HFFc6 (cell line): ENCODE measurements at regions not wholly inside any gene's neighbourhood (a gene's known extent, or its start where the extent isn't known, plus 50 kb on each side); places are given as distances from the start of the nearest gene placed in this dataset.

Experiments
- DNase-seq: peaks from one replicate; pipeline ENCODE4 v3.0.0-alpha.2; 2018
- H3K27ac Mint-ChIP-seq: 2 replicates; pipeline ENCODE4 v1.8.0; 2020; ENCODE audit warnings: mild to moderate bottlenecking, mixed read lengths
- H3K27me3 Mint-ChIP-seq: 2 replicates; pipeline ENCODE4 v1.8.0; 2021; ENCODE audit warnings: mild to moderate bottlenecking, moderate library complexity, mixed read lengths; ENCODE audit not compliant: insufficient read depth
- H3K36me3 Mint-ChIP-seq: 2 replicates; pipeline ENCODE4 v1.8.0; 2021; ENCODE audit warnings: low read depth, mixed read lengths
- H3K4me1 Mint-ChIP-seq: 2 replicates; pipeline ENCODE4 v1.8.0; 2020; ENCODE audit warnings: low read depth, mixed read lengths
- H3K4me3 Mint-ChIP-seq: 2 replicates; pipeline ENCODE4 v1.8.0; 2020; ENCODE audit warnings: mild to moderate bottlenecking, moderate library complexity, mixed read lengths
- H3K9me3 Mint-ChIP-seq: 2 replicates; pipeline ENCODE4 v1.8.0; 2020; ENCODE audit warnings: mild to moderate bottlenecking, mixed read lengths
- CTCF ChIP-seq: fragments of 200-600 bp; sonication (generic); IDR thresholded peaks from 2 replicates; pipeline ENCODE4 v1.5.0; 2021; ENCODE audit warnings: antibody characterized with exemption, mild to moderate bottlenecking

DNA sequence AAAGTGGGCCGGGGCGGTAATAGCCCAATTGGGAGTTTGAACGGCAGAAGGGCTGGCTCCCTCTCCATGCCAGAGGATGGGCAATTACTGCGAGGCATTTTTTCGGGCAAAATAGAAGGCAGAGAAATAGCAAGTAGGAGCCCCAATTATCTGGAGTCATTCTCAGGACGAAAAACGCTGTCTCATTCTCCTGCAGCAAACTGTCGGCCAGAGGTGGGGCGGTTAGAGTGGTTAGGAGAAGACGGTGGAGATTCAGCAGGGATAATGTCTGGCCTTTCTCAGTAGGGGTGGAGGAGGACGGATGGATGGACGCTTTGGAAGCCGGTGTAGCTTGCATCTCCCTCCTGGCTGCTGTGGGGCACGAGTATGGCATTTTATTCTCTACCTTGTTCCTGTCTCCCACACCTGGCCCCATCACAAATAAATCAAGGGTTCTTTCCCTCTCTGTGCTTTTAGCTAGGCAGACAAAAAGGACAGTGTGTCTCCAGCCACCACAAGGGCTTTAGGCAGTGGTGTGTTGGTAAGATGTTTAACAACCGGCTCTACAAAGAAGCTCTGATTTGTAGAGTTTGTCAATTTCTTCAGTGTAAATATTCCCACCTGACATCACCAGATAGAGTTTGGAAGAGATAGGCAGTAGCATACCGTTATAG, 140.5 kb upstream of the LHX5 start:
- Mint-ChIP-seq H3K4me1 (no peaks in the 10 kb centered on the region), H3K27me3 (peaks cover 47% of the 10 kb centered on the region), H3K36me3 (no peaks in the 10 kb centered on the region), H3K9me3 (peaks cover 4% of the 10 kb centered on the region; the same call in 1 of the 2 replicates), H3K27ac (no peak overlapping the region), H3K4me3 (no peak overlapping the region)
- TF ChIP-seq CTCF = no peak
- DNase-seq = no peak

DNA sequence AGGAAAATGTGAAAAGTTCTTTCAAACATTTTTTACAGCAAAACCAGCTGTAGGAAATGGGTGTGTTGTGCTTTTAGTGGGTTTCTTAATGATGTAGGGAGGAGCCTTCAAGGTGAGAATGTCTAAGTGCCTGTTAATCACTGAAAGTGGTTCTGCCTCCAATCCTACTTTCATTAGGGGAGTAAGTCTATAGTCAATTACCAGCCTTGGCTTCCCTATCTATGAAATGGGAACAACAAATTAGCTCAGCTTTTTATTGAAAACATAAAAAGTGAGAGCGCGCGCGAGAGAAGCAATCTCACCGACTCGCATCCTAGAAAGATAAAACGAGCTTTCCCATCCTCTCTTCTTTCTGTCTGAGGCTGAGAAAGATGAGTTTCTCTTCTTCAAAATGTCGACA, 140.0 kb upstream of the LHX5 start:
- Mint-ChIP-seq H3K4me3 (no peak overlapping the region), H3K36me3 (no peaks in the 10 kb centered on the region), H3K4me1 (no peaks in the 10 kb centered on the region), H3K27me3 (peaks cover 47% of the 10 kb centered on the region), H3K9me3 (peaks cover 4% of the 10 kb centered on the region; the same call in 1 of the 2 replicates), H3K27ac (no peak overlapping the region)
- no peak for TF ChIP-seq CTCF
- DNase-seq = no peak

DNA sequence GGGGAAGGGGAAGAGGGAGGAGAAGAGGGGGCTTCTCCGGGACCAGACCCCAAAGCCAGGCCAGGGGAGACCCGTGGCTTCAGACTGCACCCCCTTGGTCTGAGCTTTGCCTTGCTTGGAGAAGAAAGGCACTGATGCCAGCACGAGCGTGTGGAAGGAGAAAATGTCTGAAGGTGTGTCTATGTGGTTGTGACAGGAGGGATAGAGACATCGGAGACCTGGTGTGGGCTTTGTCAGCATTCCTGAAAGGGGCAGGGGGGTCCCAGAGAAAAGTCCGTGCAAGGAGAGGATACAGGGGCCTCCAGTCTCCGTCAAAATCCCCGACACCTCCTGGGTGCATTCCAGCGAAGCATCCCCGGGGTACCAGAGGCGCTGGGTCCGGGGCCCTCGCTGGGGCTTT, 139.0 kb upstream of the LHX5 start:
- DNase-seq = no peak
- Mint-ChIP-seq H3K27me3 (peaks cover 49% of the 10 kb centered on the region), H3K9me3 (peaks cover 4% of the 10 kb centered on the region; the same call in 1 of the 2 replicates), H3K36me3 (no peaks in the 10 kb centered on the region), H3K27ac (no peak overlapping the region), H3K4me1 (no peaks in the 10 kb centered on the region), H3K4me3 (no peak overlapping the region)
- no peak for TF ChIP-seq CTCF

- no peak overlapping the region for H3K4me3 Mint-ChIP-seq
These were observed 138.2 kb upstream of the LHX5 start for GRCh38 chr12:113609692-113610469.

DNA sequence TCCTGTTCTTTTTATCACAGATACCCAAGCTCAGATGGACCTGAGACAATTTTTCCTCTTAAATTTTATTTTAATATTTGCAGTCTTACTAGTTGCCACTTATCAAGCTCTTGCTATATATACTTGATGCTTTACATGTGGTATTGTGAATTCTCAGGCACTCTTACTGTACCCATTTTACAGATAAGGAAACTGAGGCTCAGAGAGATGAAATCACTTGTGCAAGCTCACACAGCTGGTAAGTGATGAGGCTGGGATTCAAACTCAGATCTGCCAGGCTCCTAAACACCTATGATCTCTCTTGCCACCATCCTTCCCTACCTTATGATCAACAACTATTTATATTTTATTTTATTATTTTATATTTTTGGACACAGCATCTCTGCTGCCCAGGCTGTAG, 133.0 kb upstream of the LHX5 start:
- DNase-seq = no peak
- Mint-ChIP-seq H3K4me1 (no peaks in the 10 kb centered on the region), H3K4me3 (no peak overlapping the region), H3K27ac (no peak overlapping the region), H3K36me3 (no peaks in the 10 kb centered on the region), H3K27me3 (peaks cover 10% of the 10 kb centered on the region), H3K9me3 (peaks cover 4% of the 10 kb centered on the region; the same call in 1 of the 2 replicates)
- TF ChIP-seq CTCF = no peak

More at GRCh38 chr12:113609692-113610469, 138.2 kb upstream of the LHX5 start:
- Mint-ChIP-seq H3K4me1 (no peaks in the 10 kb centered on the region), H3K27me3 (peaks cover 48% of the 10 kb centered on the region), H3K9me3 (peaks cover 4% of the 10 kb centered on the region; the same call in 1 of the 2 replicates), H3K27ac (no peak overlapping the region), H3K36me3 (no peaks in the 10 kb centered on the region)
- no peak for TF ChIP-seq CTCF
- DNase-seq = no peak
